SK-N-MC (cell line): ENCODE measurements at regions not wholly inside any gene's neighbourhood (a gene's known extent, or its start where the extent isn't known, plus 50 kb on each side); places are given as distances from the start of the nearest gene placed in this dataset.

Experiments used
- EZH2 ChIP-seq: fragments of 200-600 bp; sonication (generic); IDR thresholded peaks from one replicate; pipeline ENCODE4 v1.6.1; 2017; ENCODE audit warnings: antibody characterized with exemption
- FOXP2 ChIP-seq: optimal IDR thresholded peaks from 2 replicates; pipeline ENCODE3; 2011; ENCODE audit warnings: mild to moderate bottlenecking, moderate library complexity; ENCODE audit not compliant: insufficient read depth; ENCODE audit errors: extremely low read length, control extremely low read depth
- POLR2AphosphoS5 ChIP-seq: IDR thresholded peaks from 2 replicates; pipeline ENCODE4 v1.6.1; 2012; ENCODE audit warnings: mild to moderate bottlenecking, low read depth, low read length, borderline replicate concordance

DNA sequence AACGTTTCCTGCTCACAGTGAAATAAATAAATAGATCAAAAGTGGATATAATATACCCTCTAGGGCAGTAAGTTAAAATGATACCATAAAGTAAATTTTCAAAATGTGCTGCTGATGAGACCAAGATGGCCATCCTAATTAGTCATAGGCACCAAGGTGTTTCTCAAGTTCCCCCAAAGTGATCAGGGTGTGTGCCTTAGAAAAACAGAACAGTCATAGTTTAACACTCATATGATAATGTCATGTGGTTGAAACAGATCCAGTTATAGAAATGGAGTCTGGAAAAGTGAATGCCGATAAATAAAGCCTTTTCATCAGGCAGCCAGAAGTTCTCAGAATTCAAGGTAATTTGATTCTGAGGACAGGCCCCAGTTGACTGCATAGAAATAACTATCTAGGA lies 161.5 kb upstream of the CDKN2B start:
- TF ChIP-seq POLR2AphosphoS5, result no peak
- TF ChIP-seq EZH2, result no peak
- TF ChIP-seq FOXP2, result no peak
